ENCODE measurements at regions not wholly inside any gene's neighbourhood (a gene's known extent, or its start where the extent isn't known, plus 50 kb on each side); places are given as distances from the start of the nearest gene placed in this dataset.
"Not testable (repeated sequence)": the region's sequence is repeated elsewhere in the genome, so short reads cannot be mapped to it uniquely, and the experiment has no call there.

GRCh38 chr6:27553123-27553904 is 80.4 kb upstream of the ZNF184 start:
- no peaks in the 10 kb centered on the region for H3K4me1 ChIP-seq (ENCODE audit: control insufficient read depth, low read depth, low read length)

GRCh38 chr6:27551607-27552006 is 78.7 kb upstream of the ZNF184 start:
- no peak overlapping the region for H3K4ac ChIP-seq (ENCODE audit: low read depth, low read length)
- no peak overlapping the region for H2AK5ac ChIP-seq (ENCODE audit: low read length)
- H2BK120ac ChIP-seq (ENCODE audit: low read depth, low read length) = no peak overlapping the region
- no CpG with 5 or more reads among the region's 2 CpGs for WGBS (ENCODE audit: extremely low coverage, insufficient coverage, low lambda C conversion rate)
- H3K79me2 ChIP-seq (ENCODE audit: control insufficient read depth, insufficient read depth, low read length) = no peaks in the 10 kb centered on the region
- no peak overlapping the region for H3K27ac ChIP-seq (ENCODE audit: low read depth, low read length)
- no peak overlapping the region for H4K5ac ChIP-seq (ENCODE audit: low read length)
- H3K79me1 ChIP-seq (ENCODE audit: low read length) = no peaks in the 10 kb centered on the region
- H3K56ac ChIP-seq (ENCODE audit: low read length) = no peak overlapping the region
- DNase-seq = no peak
- no peak overlapping the region for H3K4me2 ChIP-seq (ENCODE audit: low read length)
- H2BK5ac ChIP-seq (ENCODE audit: low read length) = no peak overlapping the region
- H3K4me3 ChIP-seq (ENCODE audit: low read length) = no peak overlapping the region
- H4K8ac ChIP-seq (ENCODE audit: low read depth, low read length) = no peak overlapping the region
- H3K23ac ChIP-seq (ENCODE audit: low read length) = no peak overlapping the region
- no peak overlapping the region for H3K18ac ChIP-seq (ENCODE audit: low read length)
- no peaks in the 10 kb centered on the region for H3K4me1 ChIP-seq (ENCODE audit: control insufficient read depth, low read depth, low read length)
- no peak overlapping the region for H2BK15ac ChIP-seq (replicated peaks; ENCODE audit: low read depth)
- no peak overlapping the region for H3K9ac ChIP-seq (ENCODE audit: low read length)
- no peaks in the 10 kb centered on the region for H3K36me3 ChIP-seq (ENCODE audit: control insufficient read depth, insufficient read depth, low read length)
- no peaks in the 10 kb centered on the region for H3K27me3 ChIP-seq (ENCODE audit: insufficient read depth, low read length, poor library complexity)

More at GRCh38 chr6:27553123-27553904, 80.4 kb upstream of the ZNF184 start:
- no peak overlapping the region for H3K4ac ChIP-seq (ENCODE audit: low read depth, low read length)
- H4K5ac ChIP-seq (ENCODE audit: low read length) = no peak overlapping the region
- no peak overlapping the region for H3K23ac ChIP-seq (ENCODE audit: low read length)
- H3K4me3 ChIP-seq (ENCODE audit: low read length) = peak overlapping the region; percentile 69
- no peak overlapping the region for H2AK5ac ChIP-seq (ENCODE audit: low read length)
- no peak overlapping the region for H2BK15ac ChIP-seq (replicated peaks; ENCODE audit: low read depth)
- no peaks in the 10 kb centered on the region for H3K36me3 ChIP-seq (ENCODE audit: control insufficient read depth, insufficient read depth, low read length)
- H3K18ac ChIP-seq (ENCODE audit: low read length) = peak overlapping the region; percentile 9
- H3K27ac ChIP-seq (ENCODE audit: low read depth, low read length) = no peak overlapping the region
- no peaks in the 10 kb centered on the region for H3K79me1 ChIP-seq (ENCODE audit: low read length)
- H3K4me2 ChIP-seq (ENCODE audit: low read length) = peak overlapping the region; percentile 70
- H3K9ac ChIP-seq (ENCODE audit: low read length) = peak overlapping the region; percentile 53
- no peak overlapping the region for H4K8ac ChIP-seq (ENCODE audit: low read depth, low read length)
- no peak overlapping the region for H2BK120ac ChIP-seq (ENCODE audit: low read depth, low read length)
- H3K79me2 ChIP-seq (ENCODE audit: control insufficient read depth, insufficient read depth, low read length) = no peaks in the 10 kb centered on the region
- H3K56ac ChIP-seq (ENCODE audit: low read length) = peak overlapping the region; percentile 51
- no CpG with 5 or more reads among the region's 23 CpGs for WGBS (ENCODE audit: extremely low coverage, insufficient coverage, low lambda C conversion rate)
- no peaks in the 10 kb centered on the region for H3K27me3 ChIP-seq (ENCODE audit: insufficient read depth, low read length, poor library complexity)
- DNase-seq = peak; percentile 98
- no peak overlapping the region for H2BK5ac ChIP-seq (ENCODE audit: low read length)

GRCh38 chr6:27550692-27551091 is 77.8 kb upstream of the ZNF184 start:
- no peaks in the 10 kb centered on the region for H3K4me1 ChIP-seq (ENCODE audit: control insufficient read depth, low read depth, low read length)
- H2BK120ac ChIP-seq (ENCODE audit: low read depth, low read length) = no peak overlapping the region
- no peak overlapping the region for H2AK5ac ChIP-seq (ENCODE audit: low read length)
- no peak overlapping the region for H4K8ac ChIP-seq (ENCODE audit: low read depth, low read length)
- no peak overlapping the region for H2BK15ac ChIP-seq (replicated peaks; ENCODE audit: low read depth)
- no peak overlapping the region for H3K18ac ChIP-seq (ENCODE audit: low read length)
- H3K79me1 ChIP-seq (ENCODE audit: low read length) = no peaks in the 10 kb centered on the region
- H3K79me2 ChIP-seq (ENCODE audit: control insufficient read depth, insufficient read depth, low read length) = no peaks in the 10 kb centered on the region
- H3K9ac ChIP-seq (ENCODE audit: low read length) = no peak overlapping the region
- H3K4ac ChIP-seq (ENCODE audit: low read depth, low read length) = no peak overlapping the region
- H3K23ac ChIP-seq (ENCODE audit: low read length) = no peak overlapping the region
- no peak overlapping the region for H3K56ac ChIP-seq (ENCODE audit: low read length)
- no peak overlapping the region for H4K5ac ChIP-seq (ENCODE audit: low read length)
- H3K27ac ChIP-seq (ENCODE audit: low read depth, low read length) = no peak overlapping the region
- DNase-seq = no peak
- H3K36me3 ChIP-seq (ENCODE audit: control insufficient read depth, insufficient read depth, low read length) = no peaks in the 10 kb centered on the region
- H3K4me3 ChIP-seq (ENCODE audit: low read length) = no peak overlapping the region
- no peak overlapping the region for H3K4me2 ChIP-seq (ENCODE audit: low read length)
- no CpG with 5 or more reads among the region's 3 CpGs for WGBS (ENCODE audit: extremely low coverage, insufficient coverage, low lambda C conversion rate)
- H3K27me3 ChIP-seq (ENCODE audit: insufficient read depth, low read length, poor library complexity) = no peaks in the 10 kb centered on the region
- H2BK5ac ChIP-seq (ENCODE audit: low read length) = no peak overlapping the region

- H3K4me1 ChIP-seq (ENCODE audit: control insufficient read depth, low read depth, low read length); H3K4me2 ChIP-seq (ENCODE audit: low read length); H3K27me3 ChIP-seq (ENCODE audit: insufficient read depth, low read length, poor library complexity); H4K8ac ChIP-seq (ENCODE audit: low read depth, low read length); H2BK15ac ChIP-seq (replicated peaks; ENCODE audit: low read depth); H3K4ac ChIP-seq (ENCODE audit: low read depth, low read length); H2AK5ac ChIP-seq (ENCODE audit: low read length); H3K36me3 ChIP-seq (ENCODE audit: control insufficient read depth, insufficient read depth, low read length); H4K5ac ChIP-seq (ENCODE audit: low read length); H3K23ac ChIP-seq (ENCODE audit: low read length); H3K79me2 ChIP-seq (ENCODE audit: control insufficient read depth, insufficient read depth, low read length); H3K79me1 ChIP-seq (ENCODE audit: low read length); H3K9ac ChIP-seq (ENCODE audit: low read length); H3K4me3 ChIP-seq (ENCODE audit: low read length); H2BK120ac ChIP-seq (ENCODE audit: low read depth, low read length); H3K18ac ChIP-seq (ENCODE audit: low read length); DNase-seq; H3K27ac ChIP-seq (ENCODE audit: low read depth, low read length); H2BK5ac ChIP-seq (ENCODE audit: low read length); H3K56ac ChIP-seq (ENCODE audit: low read length): not testable (repeated sequence)
- no CpG with 5 or more reads among the region's 14 CpGs for WGBS (ENCODE audit: extremely low coverage, insufficient coverage, low lambda C conversion rate)
These were observed 76.3 kb upstream of the ZNF184 start for GRCh38 chr6:27549241-27549598.

- Histone ChIP-seq H3K79me2 (ENCODE audit: control insufficient read depth, insufficient read depth, low read length) (no peaks in the 10 kb centered on the region), H3K79me1 (ENCODE audit: low read length) (no peaks in the 10 kb centered on the region), H3K4me2 (ENCODE audit: low read length) (peak overlapping the region; percentile 84), H2BK120ac (ENCODE audit: low read depth, low read length) (no peak overlapping the region), H3K23ac (ENCODE audit: low read length) (no peak overlapping the region), H3K36me3 (ENCODE audit: control insufficient read depth, insufficient read depth, low read length) (no peaks in the 10 kb centered on the region), H4K5ac (ENCODE audit: low read length) (no peak overlapping the region), H3K18ac (ENCODE audit: low read length) (no peak overlapping the region), H3K27me3 (ENCODE audit: insufficient read depth, low read length, poor library complexity) (no peaks in the 10 kb centered on the region), H3K4me3 (ENCODE audit: low read length) (peak overlapping the region; percentile 76), H3K4ac (ENCODE audit: low read depth, low read length) (no peak overlapping the region), H4K8ac (ENCODE audit: low read depth, low read length) (no peak overlapping the region), H2BK15ac (replicated peaks; ENCODE audit: low read depth) (no peak overlapping the region), H3K4me1 (ENCODE audit: control insufficient read depth, low read depth, low read length) (no peaks in the 10 kb centered on the region), H2BK5ac (ENCODE audit: low read length) (no peak overlapping the region), H3K9ac (ENCODE audit: low read length) (peak overlapping the region; percentile 68), H3K56ac (ENCODE audit: low read length) (peak overlapping the region; percentile 67), H3K27ac (ENCODE audit: low read depth, low read length) (no peak overlapping the region), H2AK5ac (ENCODE audit: low read length) (no peak overlapping the region)
- peak; percentile 87 for DNase-seq
- no CpG with 5 or more reads among the region's 23 CpGs for WGBS (ENCODE audit: extremely low coverage, insufficient coverage, low lambda C conversion rate)
These were observed 74.5 kb upstream of the ZNF184 start for GRCh38 chr6:27547157-27548075.
